Stimulated activated CD8-positive, alpha-beta memory T cell treated with anti-CD3 and anti-CD28 coated beads, Interleukin-12 subunit alpha, Interleukin-12 subunit beta, amount 100 ng/mL, for 24 hours (primary cell): ENCODE measurements at regions not wholly inside any gene's neighbourhood (a gene's known extent, or its start where the extent isn't known, plus 50 kb on each side); places are given as distances from the start of the nearest gene placed in this dataset.

Experiments
- DNase-seq: peaks from one replicate; pipeline ENCODE4 v3.0.0-alpha.2; 2020; ENCODE audit errors: extremely low read depth

GRCh38 chr17:83177611-83178532 lies 98.5 kb downstream of the METRNL start:
- no peak for DNase-seq

- DNase-seq, result no peak
Measured at GRCh38 chr17:83178533-83179304, 99.3 kb downstream of the METRNL start.

- no peak for DNase-seq
Measured at GRCh38 chr17:83179374-83179773, 100.0 kb downstream of the METRNL start.

- no peak for DNase-seq
Measured at GRCh38 chr17:83179811-83180210, 100.4 kb downstream of the METRNL start.

- no peak for DNase-seq
Measured at GRCh38 chr17:83180264-83180995, 101.0 kb downstream of the METRNL start.

GRCh38 chr17:83180996-83181481 lies 101.6 kb downstream of the METRNL start:
- DNase-seq, result no peak

GRCh38 chr17:83181991-83182619 lies 102.7 kb downstream of the METRNL start:
- DNase-seq, result no peak

GRCh38 chr17:83182620-83183101 lies 103.3 kb downstream of the METRNL start:
- DNase-seq, result no peak

- no peak for DNase-seq
Measured at GRCh38 chr17:83183145-83183948, 103.9 kb downstream of the METRNL start.

GRCh38 chr17:83183951-83184506 lies 104.6 kb downstream of the METRNL start:
- DNase-seq, result no peak

GRCh38 chr17:83185023-83186002 lies 105.9 kb downstream of the METRNL start:
- no peak for DNase-seq

GRCh38 chr17:83186226-83186625 lies 106.8 kb downstream of the METRNL start:
- DNase-seq, result no peak

GRCh38 chr17:83186751-83187421 lies 107.5 kb downstream of the METRNL start:
- no peak for DNase-seq

- no peak for DNase-seq
Measured at GRCh38 chr17:83187782-83188311, 108.4 kb downstream of the METRNL start.

GRCh38 chr17:83189044-83190003 lies 109.9 kb downstream of the METRNL start:
- no peak for DNase-seq

- DNase-seq, result no peak
Measured at GRCh38 chr17:83190004-83190385, 110.6 kb downstream of the METRNL start.
